Mucosa of rectum (tissue), 2 donors: ENCODE measurements at regions not wholly inside any gene's neighbourhood (a gene's known extent, or its start where the extent isn't known, plus 50 kb on each side); places are given as distances from the start of the nearest gene placed in this dataset.
A peak's percentile ranks its signal among the peaks of the same experiment; 100 is the strongest.

Experiments used
- H3K27ac ChIP-seq, 2 donors: one replicate each; pipeline ENCODE4 v1.7.0; 2013; ENCODE audit warnings: inconsistent platforms in 2 of 2, low read depth in 2 of 2, low read length in 2 of 2
- H3K27me3 ChIP-seq, 2 donors: one replicate each; pipeline ENCODE4 v1.7.0; 2013; ENCODE audit warnings: low read length in 2 of 2; ENCODE audit not compliant: control insufficient read depth in 2 of 2, insufficient read depth in 2 of 2
- H3K36me3 ChIP-seq, 2 donors: one replicate each; pipeline ENCODE4 v1.7.0; 2013; ENCODE audit warnings: low read length in 2 of 2; ENCODE audit not compliant: control insufficient read depth in 2 of 2, insufficient read depth in 2 of 2
- H3K4me1 ChIP-seq, 2 donors: one replicate each; pipeline ENCODE4 v1.7.0; 2013; ENCODE audit warnings: low read length in 2 of 2, mild to moderate bottlenecking in 1 of 2; ENCODE audit not compliant: control insufficient read depth in 2 of 2, insufficient read depth in 2 of 2
- H3K4me3 ChIP-seq, 2 donors: one replicate each; pipeline ENCODE4 v1.7.0; 2013; ENCODE audit warnings: low read length in 2 of 2
- H3K9ac ChIP-seq, 2 donors: one replicate each; pipeline ENCODE4 v1.7.0; 2013; ENCODE audit warnings: low read length in 2 of 2, low read depth in 1 of 2, mild to moderate bottlenecking in 1 of 2
- H3K9me3 ChIP-seq, 2 donors: one replicate each; pipeline ENCODE4 v1.7.0; 2013; ENCODE audit warnings: low read length in 2 of 2; ENCODE audit not compliant: control insufficient read depth in 2 of 2
- donor health status: healthy.
- donor health status: Normal muscosa, but diverticular disease.

- Histone ChIP-seq H3K9ac (no peak overlapping the region), H3K27me3 (peaks cover 0 to 4% of the 10 kb centered on the region in 2 donors)
Measured at GRCh38 chrX:39377157-39377556, 575.9 kb downstream of the MID1IP1 start.

DNA sequence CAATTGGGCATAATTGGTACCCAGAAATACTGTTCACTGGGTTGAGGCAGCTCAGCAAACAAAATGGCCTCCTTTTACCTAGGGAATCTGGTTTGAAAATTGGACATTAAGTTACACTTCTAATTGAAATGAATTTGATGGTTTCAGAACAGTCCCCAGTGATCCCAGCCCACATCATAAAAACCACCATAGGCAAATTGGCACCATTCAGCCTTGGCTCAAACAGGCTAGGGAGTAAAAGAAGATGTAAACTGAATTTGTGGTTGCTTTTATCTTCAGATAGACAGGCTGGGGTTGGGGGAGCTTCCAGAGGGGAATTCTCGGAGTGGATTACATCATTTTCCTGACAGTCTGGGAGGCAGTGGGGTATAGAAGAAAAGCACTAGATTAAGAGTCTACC lies 576.5 kb downstream of the MID1IP1 start:
- H3K27me3 ChIP-seq = peaks cover 0 to 4% of the 10 kb centered on the region in 2 donors
- no peaks in the 10 kb centered on the region for H3K4me1 ChIP-seq
- no peak overlapping the region for H3K4me3 ChIP-seq
- H3K36me3 ChIP-seq = no peaks in the 10 kb centered on the region
- no peaks in the 10 kb centered on the region for H3K9me3 ChIP-seq
- no peak overlapping the region for H3K9ac ChIP-seq
- no peak overlapping the region for H3K27ac ChIP-seq

More at GRCh38 chrX:39377157-39377556, 575.9 kb downstream of the MID1IP1 start:
- Histone ChIP-seq H3K27ac (no peak overlapping the region), H3K9me3 (no peaks in the 10 kb centered on the region), H3K36me3 (no peaks in the 10 kb centered on the region), H3K4me3 (no peak overlapping the region), H3K4me1 (no peaks in the 10 kb centered on the region)

- H3K36me3 ChIP-seq = no peaks in the 10 kb centered on the region
- no peak overlapping the region for H3K4me3 ChIP-seq
- H3K9ac ChIP-seq = no peak overlapping the region
- no peaks in the 10 kb centered on the region for H3K4me1 ChIP-seq
- H3K27me3 ChIP-seq = peaks cover 4 to 6% of the 10 kb centered on the region in 2 donors
- H3K9me3 ChIP-seq = no peaks in the 10 kb centered on the region
- no peak overlapping the region for H3K27ac ChIP-seq
Measured at GRCh38 chrX:39381422-39381821, 580.2 kb downstream of the MID1IP1 start.

GRCh38 chrX:39384996-39385395 lies 583.7 kb downstream of the MID1IP1 start:
- H3K9me3 ChIP-seq = no peaks in the 10 kb centered on the region
- no peaks in the 10 kb centered on the region for H3K4me1 ChIP-seq
- peaks cover 4 to 9% of the 10 kb centered on the region in 2 donors for H3K27me3 ChIP-seq
- H3K9ac ChIP-seq = no peak overlapping the region
- H3K4me3 ChIP-seq = no peak overlapping the region
- H3K27ac ChIP-seq = no peak overlapping the region
- H3K36me3 ChIP-seq = no peaks in the 10 kb centered on the region

DNA sequence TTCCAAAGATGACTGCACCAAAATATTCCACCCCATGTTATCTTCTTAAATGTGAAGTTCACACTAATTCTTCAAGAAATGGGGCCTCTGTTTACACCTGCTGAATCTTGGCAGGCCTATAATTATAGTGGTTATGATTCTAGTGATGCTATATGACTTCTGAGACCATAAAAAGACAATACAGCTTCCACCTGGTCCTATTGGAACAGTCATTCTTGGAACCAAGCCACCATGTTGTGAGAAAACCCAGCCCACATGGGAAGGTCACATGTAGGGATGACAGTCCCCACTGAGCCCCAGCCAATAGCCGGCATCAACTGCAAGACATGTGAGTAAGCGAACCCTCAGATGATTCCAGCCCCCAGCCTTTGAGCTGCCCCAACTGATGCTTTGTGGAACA lies 587.5 kb downstream of the MID1IP1 start:
- Histone ChIP-seq H3K9me3 (no peaks in the 10 kb centered on the region), H3K4me1 (no peaks in the 10 kb centered on the region), H3K27me3 (peaks cover 1 to 4% of the 10 kb centered on the region in 2 donors), H3K4me3 (no peak overlapping the region), H3K27ac (no peak overlapping the region), H3K9ac (no peak overlapping the region), H3K36me3 (no peaks in the 10 kb centered on the region)

- Histone ChIP-seq H3K9me3 (no peaks in the 10 kb centered on the region), H3K36me3 (no peaks in the 10 kb centered on the region), H3K27ac (no peak overlapping the region), H3K27me3 (peaks cover 0 to 10% of the 10 kb centered on the region in 2 donors), H3K4me3 (no peak overlapping the region), H3K9ac (no peak overlapping the region), H3K4me1 (no peaks in the 10 kb centered on the region)
Measured at GRCh38 chrX:39396358-39396995, 595.2 kb downstream of the MID1IP1 start.

DNA sequence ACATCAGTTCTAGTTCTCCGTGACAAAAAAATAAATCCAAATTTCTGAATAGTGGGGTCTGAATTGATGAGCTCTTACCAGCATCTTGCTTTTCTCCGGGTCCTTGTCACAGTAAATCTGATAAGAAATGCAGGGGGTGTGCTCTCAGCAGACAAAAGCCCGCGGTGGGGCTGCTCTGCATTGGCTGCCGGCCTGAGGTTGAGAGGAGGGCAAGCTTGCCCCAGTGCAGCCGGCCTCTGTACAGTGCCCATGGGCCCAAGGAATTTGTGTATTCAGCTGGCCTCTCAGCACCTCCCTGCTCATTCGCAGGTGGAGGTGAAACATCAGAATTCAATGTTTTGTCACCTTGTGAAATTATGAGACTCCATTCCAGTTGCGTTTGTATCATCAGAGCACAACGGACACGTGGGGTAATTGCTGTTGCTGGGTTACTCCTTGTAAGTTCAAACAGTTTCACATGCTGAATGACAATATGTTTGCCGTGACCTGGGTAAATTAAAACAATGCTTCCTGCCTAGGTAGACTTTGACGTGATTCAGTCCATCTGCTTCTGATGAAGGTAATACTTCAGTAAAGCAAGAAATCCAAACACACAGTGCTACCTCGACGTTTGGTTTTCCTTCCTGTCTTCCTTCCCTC lies 596.4 kb downstream of the MID1IP1 start:
- Histone ChIP-seq H3K4me3 (no peak overlapping the region), H3K27ac (no peak overlapping the region), H3K4me1 (no peaks in the 10 kb centered on the region), H3K9ac (no peak overlapping the region), H3K36me3 (no peaks in the 10 kb centered on the region), H3K9me3 (no peaks in the 10 kb centered on the region), H3K27me3 (peaks cover 3 to 10% of the 10 kb centered on the region in 2 donors)

DNA sequence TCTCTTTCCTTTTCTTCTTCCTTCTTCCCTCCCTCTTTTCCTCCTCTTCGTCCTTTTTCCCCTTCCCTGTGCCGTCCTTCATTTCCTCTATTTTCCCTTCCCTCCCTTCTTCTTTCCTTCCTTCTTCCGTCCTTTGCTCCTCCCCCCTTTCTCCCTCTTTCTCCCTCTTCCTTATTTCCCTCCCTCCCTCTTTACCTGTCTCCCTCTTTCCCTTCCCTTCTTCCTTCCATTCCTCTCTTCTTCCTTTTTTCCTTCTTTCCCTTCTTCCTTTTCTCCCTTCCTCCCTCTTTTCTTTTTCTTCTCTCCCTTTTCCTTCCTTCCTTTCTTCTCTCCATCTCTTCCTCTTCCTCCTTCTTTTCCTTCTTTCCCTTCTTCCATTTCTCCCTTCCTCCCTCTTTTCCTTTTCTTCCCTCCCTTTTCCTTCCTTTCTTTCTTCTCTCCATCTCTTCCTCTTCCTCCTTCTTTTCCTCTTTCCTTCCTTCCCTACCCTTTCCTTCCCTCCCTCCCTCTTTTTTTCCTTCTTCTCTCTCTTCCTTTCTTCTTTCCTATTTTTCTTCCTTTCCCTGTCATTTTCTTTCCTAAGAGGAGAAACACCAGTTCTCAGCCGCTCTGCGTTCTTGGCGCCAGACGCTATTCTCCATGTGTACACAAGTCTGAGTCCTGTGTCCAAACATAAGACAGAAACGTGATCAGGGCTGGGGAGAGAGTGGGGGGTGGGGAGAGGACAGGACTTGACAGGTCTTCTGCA lies 597.1 kb downstream of the MID1IP1 start:
- Histone ChIP-seq H3K4me3 (no peak overlapping the region), H3K36me3 (no peaks in the 10 kb centered on the region), H3K9me3 (no peaks in the 10 kb centered on the region), H3K9ac (no peak overlapping the region), H3K27me3 (peaks cover 3 to 10% of the 10 kb centered on the region in 2 donors), H3K4me1 (no peaks in the 10 kb centered on the region), H3K27ac (peak overlapping the region in 1 of 2 donors; percentile 4)

GRCh38 chrX:39398963-39399261 lies 597.7 kb downstream of the MID1IP1 start:
- H3K36me3 ChIP-seq = no peaks in the 10 kb centered on the region
- H3K27ac ChIP-seq = peak overlapping the region in 1 of 2 donors; percentile 4
- no peaks in the 10 kb centered on the region for H3K4me1 ChIP-seq
- H3K4me3 ChIP-seq = no peak overlapping the region
- H3K27me3 ChIP-seq = peaks cover 3 to 12% of the 10 kb centered on the region in 2 donors
- no peaks in the 10 kb centered on the region for H3K9me3 ChIP-seq
- H3K9ac ChIP-seq = no peak overlapping the region

GRCh38 chrX:39399387-39399786 lies 598.1 kb downstream of the MID1IP1 start:
- no peak overlapping the region for H3K27ac ChIP-seq
- no peaks in the 10 kb centered on the region for H3K9me3 ChIP-seq
- H3K9ac ChIP-seq = no peak overlapping the region
- H3K4me1 ChIP-seq = no peaks in the 10 kb centered on the region
- no peaks in the 10 kb centered on the region for H3K36me3 ChIP-seq
- H3K4me3 ChIP-seq = no peak overlapping the region
- H3K27me3 ChIP-seq = peaks cover 3 to 12% of the 10 kb centered on the region in 2 donors
